OCI-LY3 (cell line): ENCODE measurements at regions not wholly inside any gene's neighbourhood (a gene's known extent, or its start where the extent isn't known, plus 50 kb on each side); places are given as distances from the start of the nearest gene placed in this dataset.

Source experiments
- CTCF ChIP-seq: fragments of 200-600, 300-600 bp; sonication (generic); IDR thresholded peaks from 2 replicates; pipeline ENCODE4 v1.5.1; 2014; ENCODE audit warnings: antibody characterized with exemption, low read length, low read depth
- EZH2phosphoT487 ChIP-seq: fragments of 200-600 bp; shearing (Covaris generic); IDR thresholded peaks from 2 replicates; pipeline ENCODE4 v1.6.1; 2018; ENCODE audit warnings: antibody characterized with exemption, mixed run types, low read depth

- TF ChIP-seq CTCF = no peak
- TF ChIP-seq EZH2phosphoT487 = no peak
Observed at GRCh38 chrX:125894947-125895346, 271.1 kb downstream of the DCAF12L2 start.
